Testis (tissue), 2 donors: ENCODE measurements at regions not wholly inside any gene's neighbourhood (a gene's known extent, or its start where the extent isn't known, plus 50 kb on each side); places are given as distances from the start of the nearest gene placed in this dataset.

ENCODE experiments used
- DNase-seq: peaks from one replicate; pipeline ENCODE4 v3.0.0-alpha.2; 2019
- H3K27ac ChIP-seq, 2 donors: fragments of 200-600 bp; sonication (generic); one replicate each; pipeline ENCODE4 v1.5.1; 2019
- H3K27me3 ChIP-seq: fragments of 200-600 bp; sonication (generic); one replicate; pipeline ENCODE4 v1.5.1; 2019
- H3K36me3 ChIP-seq: fragments of 200-600 bp; sonication (generic); one replicate; pipeline ENCODE4 v1.5.1; 2017; ENCODE audit warnings: low read depth; ENCODE audit errors: missing control alignments
- H3K4me1 ChIP-seq: fragments of 200-600 bp; sonication (generic); one replicate; pipeline ENCODE4 v1.5.1; 2019
- H3K4me3 ChIP-seq, 2 donors: fragments of 200-600 bp; sonication (generic); one replicate each; pipeline ENCODE4 v1.5.1; 2017 to 2019
- H3K9me3 ChIP-seq: fragments of 200-600 bp; sonication (generic); one replicate; pipeline ENCODE4 v1.5.1; 2017
- POLR2A ChIP-seq: fragments of 450-650 bp; IDR thresholded peaks from one replicate; pipeline ENCODE4 v1.6.1; 2017; ENCODE audit warnings: antibody characterized with exemption, mild to moderate bottlenecking, moderate library complexity
- WGBS, 2 donors: methylation state at CpG; one replicate each; pipeline ENCODE4 v1.1.5; 2018; 5-methylcytosine and 5-hydroxymethylcytosine counted together
- intact Hi-C: fragments of 100-400 bp; cut with DNase I; formaldehyde crosslinking; loops from one replicate; pipeline ENCODE4 v1.15.1; 2023; ENCODE audit warnings: low total_unique reads
- TF ChIP-seq, protein P1 (sequence below), 3 experiments: fragments of 450-650 bp in 2 of 3; fragments of 200-600 bp in 1 of 3; sonication (generic) in 1 of 3; IDR thresholded peaks; one replicate each; pipeline ENCODE4 v1.5.1; 2016 to 2019; ENCODE audit warnings: antibody characterized with exemption in 3 of 3, mild to moderate bottlenecking in 2 of 3, moderate library complexity in 1 of 3

GRCh38 chr20:18972251-18972876 is 158.8 kb downstream of the SCP2D1 start:
- H3K9me3 ChIP-seq: no peaks in the 10 kb centered on the region
- intact Hi-C loops: no loop called here
- no peak overlapping the region for H3K27ac ChIP-seq
- peaks cover 8% of the 10 kb centered on the region for H3K4me1 ChIP-seq
- no peaks in the 10 kb centered on the region for H3K36me3 ChIP-seq
- no peak for DNase-seq
- WGBS, 2 donors: 77 to 83% methylated on average over 3 of the region's 3 CpGs
- no peaks in the 10 kb centered on the region for H3K27me3 ChIP-seq
- no peak for TF ChIP-seq POLR2A
- TF ChIP-seq, protein P1, sequence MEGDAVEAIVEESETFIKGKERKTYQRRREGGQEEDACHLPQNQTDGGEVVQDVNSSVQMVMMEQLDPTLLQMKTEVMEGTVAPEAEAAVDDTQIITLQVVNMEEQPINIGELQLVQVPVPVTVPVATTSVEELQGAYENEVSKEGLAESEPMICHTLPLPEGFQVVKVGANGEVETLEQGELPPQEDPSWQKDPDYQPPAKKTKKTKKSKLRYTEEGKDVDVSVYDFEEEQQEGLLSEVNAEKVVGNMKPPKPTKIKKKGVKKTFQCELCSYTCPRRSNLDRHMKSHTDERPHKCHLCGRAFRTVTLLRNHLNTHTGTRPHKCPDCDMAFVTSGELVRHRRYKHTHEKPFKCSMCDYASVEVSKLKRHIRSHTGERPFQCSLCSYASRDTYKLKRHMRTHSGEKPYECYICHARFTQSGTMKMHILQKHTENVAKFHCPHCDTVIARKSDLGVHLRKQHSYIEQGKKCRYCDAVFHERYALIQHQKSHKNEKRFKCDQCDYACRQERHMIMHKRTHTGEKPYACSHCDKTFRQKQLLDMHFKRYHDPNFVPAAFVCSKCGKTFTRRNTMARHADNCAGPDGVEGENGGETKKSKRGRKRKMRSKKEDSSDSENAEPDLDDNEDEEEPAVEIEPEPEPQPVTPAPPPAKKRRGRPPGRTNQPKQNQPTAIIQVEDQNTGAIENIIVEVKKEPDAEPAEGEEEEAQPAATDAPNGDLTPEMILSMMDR (IDR thresholded peaks at IDR 0.05): no peak
- no peak overlapping the region for H3K4me3 ChIP-seq

DNA sequence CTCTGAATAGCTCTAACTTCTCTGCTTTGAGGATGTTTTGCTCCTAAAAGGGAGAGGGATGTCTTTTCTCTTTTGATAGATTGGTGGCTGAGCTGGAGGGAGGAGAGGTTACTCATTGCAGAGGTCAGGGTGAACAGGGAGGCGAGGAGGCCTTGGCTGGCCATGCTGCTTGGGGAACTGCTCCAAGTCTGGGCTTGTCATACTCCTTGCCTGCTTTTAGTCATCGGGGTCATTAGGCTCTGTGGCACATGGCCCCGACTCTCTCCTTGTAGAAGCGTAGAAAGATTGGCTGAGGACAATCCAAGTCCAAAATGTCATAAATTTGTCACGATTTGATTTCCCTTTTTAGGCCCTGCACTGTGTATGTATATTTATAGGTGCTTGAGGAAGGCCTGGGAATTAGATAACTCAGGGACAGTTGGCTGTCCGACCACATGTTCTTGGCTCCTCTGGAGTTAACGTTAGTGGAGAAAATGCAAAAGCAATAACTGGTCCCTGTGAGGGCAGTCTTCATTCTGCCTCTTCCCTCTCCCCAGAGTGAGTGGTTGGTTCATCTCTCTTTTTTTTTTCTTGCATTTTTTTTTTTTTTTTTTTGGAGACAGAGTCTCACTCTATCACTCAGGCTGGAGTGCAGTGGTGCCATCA is 160.1 kb downstream of the SCP2D1 start:
- Histone ChIP-seq H3K27ac (peak overlapping the region in 1 of 2 donors; percentile 11), H3K9me3 (no peaks in the 10 kb centered on the region), H3K4me3 (no peak overlapping the region), H3K4me1 (peaks cover 8% of the 10 kb centered on the region), H3K36me3 (no peaks in the 10 kb centered on the region), H3K27me3 (no peaks in the 10 kb centered on the region)
- WGBS, 2 donors: 39 to 40% methylated on average over 7 of the region's 7 CpGs
- intact Hi-C loops: no loop called here
- TF ChIP-seq POLR2A: no peak
- TF ChIP-seq, protein P1 (IDR thresholded peaks at IDR 0.05): no peak
- peak; percentile 64 for DNase-seq

DNA sequence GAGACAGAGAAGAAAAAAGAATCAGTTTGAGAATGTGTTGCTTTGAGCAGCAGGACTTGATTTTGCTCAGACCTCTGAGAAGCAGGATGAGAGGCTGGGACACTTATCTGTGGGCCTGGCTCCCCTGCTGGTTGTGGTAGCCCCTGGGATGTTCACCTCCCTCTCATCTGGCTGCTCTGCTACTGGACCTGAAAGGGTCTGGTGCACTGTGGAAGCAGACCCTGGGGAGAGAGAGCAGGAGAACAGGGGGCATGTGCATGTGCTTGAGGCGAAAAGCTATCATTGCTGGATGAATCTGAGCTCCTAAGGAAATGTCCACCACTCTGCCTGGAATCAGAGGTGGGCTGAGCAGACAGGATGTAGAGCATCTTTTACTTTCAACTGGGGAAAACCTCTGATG is 161.1 kb downstream of the SCP2D1 start:
- Histone ChIP-seq H3K4me3 (no peak overlapping the region), H3K27me3 (no peaks in the 10 kb centered on the region), H3K9me3 (no peaks in the 10 kb centered on the region), H3K4me1 (peaks cover 8% of the 10 kb centered on the region), H3K36me3 (no peaks in the 10 kb centered on the region), H3K27ac (no peak overlapping the region)
- intact Hi-C loops: no loop called here
- WGBS, 2 donors: 86 to 88% methylated on average over 1 of the region's 1 CpG
- TF ChIP-seq, protein P1 (IDR thresholded peaks at IDR 0.05): no peak
- no peak for TF ChIP-seq POLR2A
- DNase-seq: no peak

DNA sequence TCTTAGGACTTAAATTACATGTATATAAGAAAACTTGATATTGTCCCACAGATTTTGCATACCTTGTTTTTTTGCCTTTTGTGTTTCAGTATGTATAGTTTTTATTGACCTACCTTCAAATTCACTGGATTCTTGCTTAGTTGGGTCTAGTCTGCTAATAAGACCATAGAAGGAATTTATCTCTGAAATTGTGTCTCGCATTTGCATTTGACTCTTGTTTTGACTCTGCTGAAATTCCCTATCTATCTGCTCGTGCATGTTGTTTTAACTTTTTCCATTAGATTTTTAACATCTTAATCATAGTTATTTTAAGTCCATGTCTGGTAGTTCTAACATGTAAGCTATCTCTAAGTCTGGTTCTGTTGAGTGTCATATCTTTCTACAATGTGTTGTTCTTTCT is 163.9 kb downstream of the SCP2D1 start:
- DNase-seq: no peak
- H3K4me1 ChIP-seq: peaks cover 8% of the 10 kb centered on the region
- H3K4me3 ChIP-seq: no peak overlapping the region
- intact Hi-C loops: no loop called here
- H3K36me3 ChIP-seq: no peaks in the 10 kb centered on the region
- no peak overlapping the region for H3K27ac ChIP-seq
- TF ChIP-seq, protein P1 (IDR thresholded peaks at IDR 0.05): no peak
- no peak for TF ChIP-seq POLR2A
- H3K9me3 ChIP-seq: no peaks in the 10 kb centered on the region
- H3K27me3 ChIP-seq: no peaks in the 10 kb centered on the region
- 70 to 81% methylated on average over 2 of the region's 2 CpGs for WGBS, 2 donors

- no peak for DNase-seq
- 88 to 89% methylated on average over 2 of the region's 2 CpGs for WGBS, 2 donors
- no peaks in the 10 kb centered on the region for H3K9me3 ChIP-seq
- no peaks in the 10 kb centered on the region for H3K36me3 ChIP-seq
- TF ChIP-seq, protein P1 (IDR thresholded peaks at IDR 0.05): no peak
- TF ChIP-seq POLR2A: no peak
- H3K27me3 ChIP-seq: no peaks in the 10 kb centered on the region
- H3K4me3 ChIP-seq: no peak overlapping the region
- intact Hi-C loops: no loop called here
- no peak overlapping the region for H3K27ac ChIP-seq
- H3K4me1 ChIP-seq: peaks cover 6% of the 10 kb centered on the region
Measured at GRCh38 chr20:18978311-18978710, 164.7 kb downstream of the SCP2D1 start.
